ENCODE measurements at regions not wholly inside any gene's neighbourhood (a gene's known extent, or its start where the extent isn't known, plus 50 kb on each side); places are given as distances from the start of the nearest gene placed in this dataset.

DNA sequence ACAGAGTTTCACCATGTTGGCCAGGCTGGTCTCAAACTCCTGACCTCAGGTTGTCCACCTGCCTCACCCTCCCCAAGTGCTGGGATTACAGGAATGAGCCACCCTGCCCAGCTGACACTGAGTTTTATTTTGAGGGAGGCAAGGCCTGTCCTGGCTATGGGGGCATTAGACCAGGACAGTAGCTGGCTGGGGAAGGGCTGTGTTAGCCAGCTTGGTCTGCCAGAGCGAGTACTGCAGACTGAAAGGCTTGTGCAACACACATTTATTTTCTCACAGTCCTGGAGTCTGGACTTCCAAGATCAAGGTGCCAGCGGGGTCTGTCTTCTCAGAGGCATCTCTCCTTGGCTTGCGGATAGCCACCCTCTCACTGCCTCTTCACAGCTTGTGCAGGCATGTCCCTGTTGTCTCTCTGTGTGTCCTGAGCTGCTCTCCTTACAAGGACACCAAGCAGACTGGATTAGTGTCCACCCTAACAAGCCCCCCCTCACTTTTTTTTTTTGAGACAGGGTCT lies 59.4 kb upstream of the HAAO start:
- ChIA-PET CTCF (no interaction called here), POLR2A (ENCODE audit: low non-redundant PET) (no interaction called here)
- intact Hi-C loops (cut with micrococcal nuclease; ENCODE audit: unreplicated experiment) = loop anchor here (10.0 kb wide), 2 partner anchors 373 to 633 kb away; partner anchors contain the start of gene ZFP36L2

GRCh38 chr2:42851186-42851585 lies 58.8 kb upstream of the HAAO start:
- no TSS peak for BruUV-seq (replicated peaks)
- Histone ChIP-seq H3K4me1 (ENCODE audit: insufficient read depth, low read length, poor library complexity, severe bottlenecking) (no peaks in the 10 kb centered on the region), H3K4me3 (ENCODE audit: low read depth, low read length, poor library complexity, severe bottlenecking) (no peak overlapping the region), H3K9me3 (ENCODE audit: low read depth, low read length, poor library complexity, severe bottlenecking) (no peaks in the 10 kb centered on the region), H3K36me3 (ENCODE audit: insufficient read depth, low read length, poor library complexity, severe bottlenecking) (no peaks in the 10 kb centered on the region), H3K27ac (ENCODE audit: low read depth, low read length, poor library complexity, severe bottlenecking) (no peak overlapping the region), H3K27me3 (replicated peaks; ENCODE audit: insufficient read depth, low read depth, low read length, poor library complexity) (no peaks in the 10 kb centered on the region)
- no peak for DNase-seq (ENCODE audit: low spot score)
- TF ChIP-seq, protein P1, sequence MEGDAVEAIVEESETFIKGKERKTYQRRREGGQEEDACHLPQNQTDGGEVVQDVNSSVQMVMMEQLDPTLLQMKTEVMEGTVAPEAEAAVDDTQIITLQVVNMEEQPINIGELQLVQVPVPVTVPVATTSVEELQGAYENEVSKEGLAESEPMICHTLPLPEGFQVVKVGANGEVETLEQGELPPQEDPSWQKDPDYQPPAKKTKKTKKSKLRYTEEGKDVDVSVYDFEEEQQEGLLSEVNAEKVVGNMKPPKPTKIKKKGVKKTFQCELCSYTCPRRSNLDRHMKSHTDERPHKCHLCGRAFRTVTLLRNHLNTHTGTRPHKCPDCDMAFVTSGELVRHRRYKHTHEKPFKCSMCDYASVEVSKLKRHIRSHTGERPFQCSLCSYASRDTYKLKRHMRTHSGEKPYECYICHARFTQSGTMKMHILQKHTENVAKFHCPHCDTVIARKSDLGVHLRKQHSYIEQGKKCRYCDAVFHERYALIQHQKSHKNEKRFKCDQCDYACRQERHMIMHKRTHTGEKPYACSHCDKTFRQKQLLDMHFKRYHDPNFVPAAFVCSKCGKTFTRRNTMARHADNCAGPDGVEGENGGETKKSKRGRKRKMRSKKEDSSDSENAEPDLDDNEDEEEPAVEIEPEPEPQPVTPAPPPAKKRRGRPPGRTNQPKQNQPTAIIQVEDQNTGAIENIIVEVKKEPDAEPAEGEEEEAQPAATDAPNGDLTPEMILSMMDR (conservative IDR thresholded peaks at IDR 0.05; ENCODE audit: low read depth, low read length) = no peak
- POLR2A ChIA-PET (ENCODE audit: low non-redundant PET) = no interaction called here
- CTCF ChIA-PET = no interaction called here
- intact Hi-C loops (cut with micrococcal nuclease; ENCODE audit: unreplicated experiment) = loop anchor here (10.0 kb wide), 2 partner anchors 374 to 634 kb away; partner anchors contain the start of gene ZFP36L2

More for the DNA sequence above, 59.4 kb upstream of the HAAO start:
- no peak for DNase-seq (ENCODE audit: low spot score)
- no peak overlapping the region for H3K27ac ChIP-seq (ENCODE audit: low read depth, low read length, poor library complexity, severe bottlenecking)
- H3K4me1 ChIP-seq (ENCODE audit: insufficient read depth, low read length, poor library complexity, severe bottlenecking) = no peaks in the 10 kb centered on the region
- no peaks in the 10 kb centered on the region for H3K27me3 ChIP-seq (replicated peaks; ENCODE audit: insufficient read depth, low read depth, low read length, poor library complexity)
- no TSS peak for BruUV-seq (replicated peaks)
- TF ChIP-seq, protein P1 (conservative IDR thresholded peaks at IDR 0.05; ENCODE audit: low read depth, low read length) = no peak
- TF ChIP-seq EZH2 (IDR thresholded peaks at IDR 0.05; ENCODE audit: borderline replicate concordance, low read depth, low read length, poor library complexity, severe bottlenecking) = no peak
- no peaks in the 10 kb centered on the region for H3K36me3 ChIP-seq (ENCODE audit: insufficient read depth, low read length, poor library complexity, severe bottlenecking)
- no peaks in the 10 kb centered on the region for H3K9me3 ChIP-seq (ENCODE audit: low read depth, low read length, poor library complexity, severe bottlenecking)
- no peak overlapping the region for H3K4me3 ChIP-seq (ENCODE audit: low read depth, low read length, poor library complexity, severe bottlenecking)

- Histone ChIP-seq H3K4me1 (ENCODE audit: insufficient read depth, low read length, poor library complexity, severe bottlenecking) (no peaks in the 10 kb centered on the region), H3K4me3 (ENCODE audit: low read depth, low read length, poor library complexity, severe bottlenecking) (no peak overlapping the region), H3K9me3 (ENCODE audit: low read depth, low read length, poor library complexity, severe bottlenecking) (no peaks in the 10 kb centered on the region), H3K27me3 (replicated peaks; ENCODE audit: insufficient read depth, low read depth, low read length, poor library complexity) (no peaks in the 10 kb centered on the region), H3K36me3 (ENCODE audit: insufficient read depth, low read length, poor library complexity, severe bottlenecking) (no peaks in the 10 kb centered on the region), H3K27ac (ENCODE audit: low read depth, low read length, poor library complexity, severe bottlenecking) (no peak overlapping the region)
- CTCF ChIA-PET = no interaction called here
- DNase-seq (ENCODE audit: low spot score) = no peak
- intact Hi-C loops (cut with micrococcal nuclease; ENCODE audit: unreplicated experiment) = loop anchor here (10.0 kb wide), 2 partner anchors 375 to 635 kb away; partner anchors contain the start of gene ZFP36L2
- no TSS peak for BruUV-seq (replicated peaks)
- POLR2A ChIA-PET (ENCODE audit: low non-redundant PET) = no interaction called here
- TF ChIP-seq EZH2 (IDR thresholded peaks at IDR 0.05; ENCODE audit: borderline replicate concordance, low read depth, low read length, poor library complexity, severe bottlenecking) = no peak
Observed at GRCh38 chr2:42850016-42850805, 57.8 kb upstream of the HAAO start.
